ENCODE measurements at regions not wholly inside any gene's neighbourhood (a gene's known extent, or its start where the extent isn't known, plus 50 kb on each side); places are given as distances from the start of the nearest gene placed in this dataset.

DNA sequence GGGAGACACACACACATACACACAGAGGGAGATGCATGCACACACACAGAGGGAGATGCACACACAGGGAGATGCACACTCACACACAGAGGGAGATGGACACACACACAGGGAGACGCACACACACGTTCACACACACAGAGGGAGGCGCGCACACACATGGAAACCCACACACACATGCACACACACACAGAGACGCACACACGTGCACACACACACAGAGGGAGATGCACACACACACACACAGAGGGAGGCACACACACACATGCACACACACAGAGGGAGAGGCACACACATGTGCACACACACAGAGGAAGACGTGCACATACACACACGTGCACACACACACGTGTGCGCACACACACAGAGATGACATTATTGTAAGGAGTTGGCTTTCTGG lies 79.1 kb downstream of the HMX1 start:
- H3K4me1 ChIP-seq (ENCODE audit: control insufficient read depth, extremely low read depth, insufficient read depth, low read length) = no peaks in the 10 kb centered on the region
- H4K20me1 ChIP-seq (ENCODE audit: control insufficient read depth, extremely low read depth, insufficient read depth, low read length) = no peaks in the 10 kb centered on the region
- FAIRE-seq (no peak), DNase-seq (ENCODE audit: low read depth, low spot score) (no peak)
- dilution Hi-C loops (cut with MboI; ENCODE audit: extremely low pct_ligation_motif_present, low sequenced_read_pairs) = no loop called here
- no peak overlapping the region for H3K27ac ChIP-seq (ENCODE audit: control insufficient read depth, insufficient read depth, low read length)
- H3K79me2 ChIP-seq (ENCODE audit: control insufficient read depth, insufficient read depth, low read length) = no peaks in the 10 kb centered on the region
- no peak overlapping the region for H3K4me2 ChIP-seq (ENCODE audit: control insufficient read depth, extremely low read depth, insufficient read depth, low read depth, low read length)
- H3K36me3 ChIP-seq (ENCODE audit: control insufficient read depth in 2 of 2, extremely low read depth in 1 of 2, insufficient read depth in 2 of 2, low read length in 2 of 2) = no peaks in the 10 kb centered on the region
- H3K4me3 ChIP-seq (ENCODE audit: control insufficient read depth in 2 of 3, extremely low read depth in 1 of 3, insufficient read depth in 2 of 3, low read depth in 1 of 3, low read length in 3 of 3) = no peak overlapping the region
- H2AFZ ChIP-seq (ENCODE audit: control insufficient read depth, low read length) = no peak overlapping the region
- no peak for TF ChIP-seq EZH2 (IDR thresholded peaks at IDR 0.05; ENCODE audit: low read length)
- TF ChIP-seq, protein P1, sequence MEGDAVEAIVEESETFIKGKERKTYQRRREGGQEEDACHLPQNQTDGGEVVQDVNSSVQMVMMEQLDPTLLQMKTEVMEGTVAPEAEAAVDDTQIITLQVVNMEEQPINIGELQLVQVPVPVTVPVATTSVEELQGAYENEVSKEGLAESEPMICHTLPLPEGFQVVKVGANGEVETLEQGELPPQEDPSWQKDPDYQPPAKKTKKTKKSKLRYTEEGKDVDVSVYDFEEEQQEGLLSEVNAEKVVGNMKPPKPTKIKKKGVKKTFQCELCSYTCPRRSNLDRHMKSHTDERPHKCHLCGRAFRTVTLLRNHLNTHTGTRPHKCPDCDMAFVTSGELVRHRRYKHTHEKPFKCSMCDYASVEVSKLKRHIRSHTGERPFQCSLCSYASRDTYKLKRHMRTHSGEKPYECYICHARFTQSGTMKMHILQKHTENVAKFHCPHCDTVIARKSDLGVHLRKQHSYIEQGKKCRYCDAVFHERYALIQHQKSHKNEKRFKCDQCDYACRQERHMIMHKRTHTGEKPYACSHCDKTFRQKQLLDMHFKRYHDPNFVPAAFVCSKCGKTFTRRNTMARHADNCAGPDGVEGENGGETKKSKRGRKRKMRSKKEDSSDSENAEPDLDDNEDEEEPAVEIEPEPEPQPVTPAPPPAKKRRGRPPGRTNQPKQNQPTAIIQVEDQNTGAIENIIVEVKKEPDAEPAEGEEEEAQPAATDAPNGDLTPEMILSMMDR (optimal IDR thresholded peaks at IDR 0.05 in 1 of 3, IDR thresholded peaks at IDR 0.05 in 1 of 3, conservative IDR thresholded peaks at IDR 0.05 in 1 of 3; ENCODE audit: extremely low read depth in 1 of 3, insufficient read depth in 2 of 3, low read length in 3 of 3) = no peak
- H3K9ac ChIP-seq (ENCODE audit: control insufficient read depth, extremely low read depth, insufficient read depth, low read length) = no peak overlapping the region
- H3K9me3 ChIP-seq (ENCODE audit: control insufficient read depth, low read depth, low read length) = peaks cover 12% of the 10 kb centered on the region
- no peaks in the 10 kb centered on the region for H3K27me3 ChIP-seq (ENCODE audit: control insufficient read depth, extremely low read depth, insufficient read depth, low read length)
- H3K9me1 ChIP-seq (ENCODE audit: control insufficient read depth, extremely low read depth, insufficient read depth, low read length) = no peaks in the 10 kb centered on the region

DNA sequence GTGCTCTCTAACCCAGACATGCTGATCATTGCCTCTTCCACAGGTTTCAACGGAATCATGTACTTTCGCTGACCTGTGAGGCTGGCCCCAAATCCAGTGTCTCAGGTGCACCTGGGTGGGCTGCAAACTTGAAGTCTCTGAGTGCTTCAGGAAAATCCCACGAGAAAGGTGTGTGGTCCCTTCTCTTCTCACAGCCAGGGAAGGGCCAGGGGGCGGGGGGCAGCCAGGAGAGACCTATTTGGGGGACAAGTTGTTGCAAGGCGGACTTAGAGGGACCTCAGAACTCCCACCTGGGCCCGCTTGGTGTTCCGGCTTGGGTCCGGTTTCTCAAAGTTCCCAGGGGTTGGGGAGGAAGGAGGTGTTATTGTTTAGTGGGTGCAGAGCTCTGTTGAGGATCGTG lies 80.0 kb downstream of the HMX1 start:
- Histone ChIP-seq H3K9ac (ENCODE audit: control insufficient read depth, extremely low read depth, insufficient read depth, low read length) (no peak overlapping the region), H3K4me3 (ENCODE audit: control insufficient read depth in 2 of 3, extremely low read depth in 1 of 3, insufficient read depth in 2 of 3, low read depth in 1 of 3, low read length in 3 of 3) (no peak overlapping the region), H3K9me1 (ENCODE audit: control insufficient read depth, extremely low read depth, insufficient read depth, low read length) (no peaks in the 10 kb centered on the region), H3K4me2 (ENCODE audit: control insufficient read depth, extremely low read depth, insufficient read depth, low read depth, low read length) (no peak overlapping the region), H2AFZ (ENCODE audit: control insufficient read depth, low read length) (no peak overlapping the region), H4K20me1 (ENCODE audit: control insufficient read depth, extremely low read depth, insufficient read depth, low read length) (no peaks in the 10 kb centered on the region), H3K79me2 (ENCODE audit: control insufficient read depth, insufficient read depth, low read length) (no peaks in the 10 kb centered on the region), H3K9me3 (ENCODE audit: control insufficient read depth, low read depth, low read length) (peaks cover 12% of the 10 kb centered on the region), H3K27me3 (ENCODE audit: control insufficient read depth, extremely low read depth, insufficient read depth, low read length) (no peaks in the 10 kb centered on the region), H3K4me1 (ENCODE audit: control insufficient read depth, extremely low read depth, insufficient read depth, low read length) (no peaks in the 10 kb centered on the region), H3K27ac (ENCODE audit: control insufficient read depth, insufficient read depth, low read length) (no peak overlapping the region), H3K36me3 (ENCODE audit: control insufficient read depth in 2 of 2, extremely low read depth in 1 of 2, insufficient read depth in 2 of 2, low read length in 2 of 2) (no peaks in the 10 kb centered on the region)
- TF ChIP-seq, protein P1 (optimal IDR thresholded peaks at IDR 0.05 in 1 of 3, IDR thresholded peaks at IDR 0.05 in 1 of 3, conservative IDR thresholded peaks at IDR 0.05 in 1 of 3; ENCODE audit: extremely low read depth in 1 of 3, insufficient read depth in 2 of 3, low read length in 3 of 3) = no peak
- TF ChIP-seq EZH2 (IDR thresholded peaks at IDR 0.05; ENCODE audit: low read length) = no peak
- DNase-seq (ENCODE audit: low read depth, low spot score) (no peak), FAIRE-seq (no peak)
- dilution Hi-C loops (cut with MboI; ENCODE audit: extremely low pct_ligation_motif_present, low sequenced_read_pairs) = no loop called here
